SK-N-MC (cell line): ENCODE measurements at regions not wholly inside any gene's neighbourhood (a gene's known extent, or its start where the extent isn't known, plus 50 kb on each side); places are given as distances from the start of the nearest gene placed in this dataset.
A peak's percentile ranks its signal among the peaks of the same experiment; 100 is the strongest.

Experiments
- DNase-seq: peaks from one replicate; pipeline ENCODE4 v3.0.0-alpha.2; 2011; ENCODE audit warnings: low read depth, low spot score
- H3K27ac ChIP-seq: fragments of 200-600 bp; sonication (generic); 2 replicates; pipeline ENCODE4 v1.5.1; 2016; ENCODE audit warnings: mixed run types
- H3K36me3 ChIP-seq: fragments of 200-600 bp; sonication (generic); 2 replicates; pipeline ENCODE4 v1.6.1; 2017; ENCODE audit warnings: antibody characterized with exemption, low read length, mixed read lengths; ENCODE audit not compliant: insufficient read depth
- H3K4me3 ChIP-seq: fragments of 200-600 bp; sonication (generic); 2 replicates; pipeline ENCODE4 v1.5.1; 2016
- H3K9ac ChIP-seq: fragments of 200-600 bp; sonication (generic); 2 replicates; pipeline ENCODE4 v1.8.0; 2017; ENCODE audit warnings: mixed run types, mixed read lengths; ENCODE audit not compliant: insufficient read length
- H3K9me3 ChIP-seq: fragments of 200-600 bp; sonication (generic); 2 replicates; pipeline ENCODE4 v1.6.1; 2017; ENCODE audit warnings: low read depth, mild to moderate bottlenecking, antibody characterized with exemption, low read length, moderate library complexity, mixed read lengths
- EZH2 ChIP-seq: fragments of 200-600 bp; sonication (generic); IDR thresholded peaks from one replicate; pipeline ENCODE4 v1.6.1; 2017; ENCODE audit warnings: antibody characterized with exemption
- FOXP2 ChIP-seq: optimal IDR thresholded peaks from 2 replicates; pipeline ENCODE3; 2011; ENCODE audit warnings: mild to moderate bottlenecking, moderate library complexity; ENCODE audit not compliant: insufficient read depth; ENCODE audit errors: extremely low read length, control extremely low read depth
- POLR2AphosphoS5 ChIP-seq: IDR thresholded peaks from 2 replicates; pipeline ENCODE4 v1.6.1; 2012; ENCODE audit warnings: mild to moderate bottlenecking, low read depth, low read length, borderline replicate concordance

- Histone ChIP-seq H3K4me3 (no peak overlapping the region), H3K36me3 (no peaks in the 10 kb centered on the region), H3K27ac (no peak overlapping the region), H3K9ac (no peak overlapping the region), H3K9me3 (no peaks in the 10 kb centered on the region)
- TF ChIP-seq FOXP2 (no peak), POLR2AphosphoS5 (no peak), EZH2 (no peak)
- DNase-seq: no peak
Measured at GRCh38 chr1:34590211-34590623, 164.6 kb upstream of the GJB5 start.

DNA sequence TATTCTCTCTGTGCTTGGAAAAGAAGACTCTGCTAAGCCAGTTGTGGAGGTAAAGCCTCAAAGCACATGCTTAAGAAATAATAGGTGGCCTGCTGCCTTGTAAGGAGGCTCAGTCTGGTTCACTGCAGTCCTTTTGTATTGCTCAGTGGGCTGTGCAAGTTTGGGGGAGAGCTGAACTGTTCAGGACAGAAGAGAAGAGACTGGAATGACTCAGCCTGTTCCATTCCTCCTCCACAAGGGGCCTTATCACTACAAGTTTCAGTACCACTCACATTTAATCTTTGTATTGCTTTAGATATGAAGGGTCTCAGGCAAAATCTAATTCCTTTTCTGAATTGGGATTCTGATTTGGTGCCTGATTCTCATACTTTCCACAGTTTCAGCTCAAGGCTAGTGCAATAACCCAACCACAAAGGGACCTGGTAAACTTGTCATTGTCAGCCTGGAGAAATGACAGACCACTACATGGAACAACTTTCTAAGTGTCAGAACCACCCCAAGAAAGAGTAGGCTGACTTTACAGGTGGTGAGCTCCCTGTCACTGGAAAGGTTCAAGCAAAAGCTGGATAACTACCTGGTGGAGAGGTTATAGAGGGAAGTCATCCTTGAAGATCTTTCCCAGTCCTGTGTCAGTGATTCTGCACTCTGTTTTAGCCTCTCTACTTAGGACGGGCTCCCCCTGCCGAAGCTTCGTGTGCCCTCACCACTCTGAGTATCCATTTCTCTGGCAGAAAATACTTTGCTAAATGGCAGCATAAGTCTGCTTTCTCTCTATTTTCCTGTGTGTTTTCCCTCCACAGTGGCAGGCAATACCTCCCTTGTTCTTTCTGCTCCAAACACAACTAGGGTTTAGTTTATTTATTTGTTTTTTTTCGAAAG is 162.9 kb upstream of the GJB5 start:
- no peaks in the 10 kb centered on the region for H3K9me3 ChIP-seq

GRCh38 chr1:34597877-34598514 is 156.9 kb upstream of the GJB5 start:
- Histone ChIP-seq H3K36me3 (no peaks in the 10 kb centered on the region), H3K9ac (no peak overlapping the region), H3K9me3 (no peaks in the 10 kb centered on the region), H3K27ac (no peak overlapping the region), H3K4me3 (no peak overlapping the region)
- peak; percentile 32 for DNase-seq
- TF ChIP-seq EZH2: no peak
- no peak for TF ChIP-seq POLR2AphosphoS5
- TF ChIP-seq FOXP2: no peak

More for the DNA sequence above, 162.9 kb upstream of the GJB5 start:
- DNase-seq: no peak
- no peak for TF ChIP-seq FOXP2
- no peak for TF ChIP-seq POLR2AphosphoS5
- TF ChIP-seq EZH2: no peak
- no peak overlapping the region for H3K27ac ChIP-seq
- no peak overlapping the region for H3K9ac ChIP-seq
- H3K4me3 ChIP-seq: no peak overlapping the region
- H3K36me3 ChIP-seq: no peaks in the 10 kb centered on the region

- H3K4me3 ChIP-seq: no peak overlapping the region
Measured at GRCh38 chr1:34602907-34603306, 151.9 kb upstream of the GJB5 start.

DNA sequence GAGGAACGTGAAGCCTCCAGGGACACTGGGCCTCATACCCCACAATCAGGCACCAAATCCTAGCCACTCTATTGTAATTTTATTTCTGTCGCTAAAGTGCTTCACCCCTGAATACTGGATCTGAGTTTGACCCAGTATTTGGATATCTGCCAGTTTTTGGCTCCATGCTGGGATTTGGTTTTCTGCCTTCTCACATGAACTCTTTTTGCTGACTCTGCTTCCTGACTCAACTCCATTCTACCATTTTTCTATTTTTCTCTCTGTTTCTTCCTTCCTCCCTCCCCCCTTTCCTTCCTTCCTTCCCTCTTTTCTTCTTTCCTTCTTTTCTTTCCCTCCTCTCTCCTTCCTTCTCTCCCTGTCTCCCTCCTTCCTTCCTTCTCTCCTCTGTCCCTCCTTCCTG is 151.3 kb upstream of the GJB5 start:
- Histone ChIP-seq H3K9ac (no peak overlapping the region), H3K27ac (no peak overlapping the region), H3K9me3 (no peaks in the 10 kb centered on the region), H3K36me3 (no peaks in the 10 kb centered on the region), H3K4me3 (no peak overlapping the region)
- peak; percentile 52 for DNase-seq
- no peak for TF ChIP-seq FOXP2
- no peak for TF ChIP-seq EZH2
- no peak for TF ChIP-seq POLR2AphosphoS5

More at GRCh38 chr1:34602907-34603306, 151.9 kb upstream of the GJB5 start:
- no peak for DNase-seq
- Histone ChIP-seq H3K36me3 (no peaks in the 10 kb centered on the region), H3K9ac (no peak overlapping the region), H3K9me3 (no peaks in the 10 kb centered on the region), H3K27ac (no peak overlapping the region)
- TF ChIP-seq EZH2 (no peak), FOXP2 (no peak)

DNA sequence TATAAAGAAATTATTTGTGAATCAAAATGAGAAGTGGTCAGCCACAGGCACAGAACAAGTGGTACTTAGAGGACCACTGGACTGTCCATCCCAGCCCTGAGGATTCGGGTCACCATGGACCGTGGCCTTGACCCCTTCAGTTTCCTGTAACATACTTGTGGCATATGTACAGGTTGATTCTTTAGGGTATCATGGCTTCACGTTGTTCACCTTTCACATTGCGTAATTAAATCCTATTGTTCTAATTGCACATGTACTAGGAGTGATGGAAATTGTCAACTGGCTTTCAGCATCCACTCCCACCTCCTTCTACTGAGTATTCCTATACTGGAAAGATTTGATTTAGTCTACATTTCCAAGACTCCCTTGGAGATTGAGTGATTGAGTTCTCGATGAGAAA is 148.3 kb upstream of the GJB5 start:
- no peak overlapping the region for H3K4me3 ChIP-seq
- H3K36me3 ChIP-seq: no peaks in the 10 kb centered on the region
- TF ChIP-seq EZH2 (no peak), POLR2AphosphoS5 (no peak), FOXP2 (no peak)
- DNase-seq: no peak
- no peak overlapping the region for H3K27ac ChIP-seq
- H3K9ac ChIP-seq: no peak overlapping the region
- H3K9me3 ChIP-seq: no peaks in the 10 kb centered on the region

GRCh38 chr1:34610063-34610462 is 144.8 kb upstream of the GJB5 start:
- DNase-seq: no peak
- Histone ChIP-seq H3K36me3 (no peaks in the 10 kb centered on the region), H3K9ac (no peak overlapping the region), H3K27ac (no peak overlapping the region), H3K9me3 (no peaks in the 10 kb centered on the region), H3K4me3 (no peak overlapping the region)
- TF ChIP-seq EZH2: no peak
- TF ChIP-seq POLR2AphosphoS5: no peak
- no peak for TF ChIP-seq FOXP2

DNA sequence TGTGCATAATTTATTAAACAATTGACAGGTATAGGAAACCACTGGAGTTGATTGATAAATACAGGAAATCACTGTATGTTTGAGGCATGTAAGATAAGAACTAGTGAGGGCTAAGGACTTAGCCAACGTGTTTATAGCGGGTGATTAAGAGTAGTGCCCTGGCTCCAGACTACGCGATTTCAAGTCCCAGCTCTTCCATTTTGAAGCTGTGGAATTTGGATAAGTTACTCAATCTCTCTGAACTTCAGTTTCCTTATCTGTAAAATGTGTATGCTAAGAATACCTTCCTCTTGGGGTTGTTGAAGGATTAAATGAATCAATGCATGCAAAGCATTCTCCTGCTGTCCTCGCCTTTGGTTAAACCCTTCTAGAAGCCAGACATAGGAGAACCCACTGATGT is 143.3 kb upstream of the GJB5 start:
- H3K36me3 ChIP-seq: no peaks in the 10 kb centered on the region
- no peak for DNase-seq
- no peak overlapping the region for H3K4me3 ChIP-seq
- H3K9me3 ChIP-seq: no peaks in the 10 kb centered on the region
- no peak overlapping the region for H3K27ac ChIP-seq
- TF ChIP-seq POLR2AphosphoS5 (no peak), EZH2 (no peak), FOXP2 (no peak)
- no peak overlapping the region for H3K9ac ChIP-seq
